ENCODE measurements at regions not wholly inside any gene's neighbourhood (a gene's known extent, or its start where the extent isn't known, plus 50 kb on each side); places are given as distances from the start of the nearest gene placed in this dataset.

- no peaks in the 10 kb centered on the region for H3K36me3 Mint-ChIP-seq (ENCODE audit: insufficient read depth, unreplicated experiment)
- H3K27me3 ChIP-seq (replicated peaks; ENCODE audit: control insufficient read depth, insufficient read depth, low read length): no peaks in the 10 kb centered on the region
- ChIA-PET CTCF (no interaction called here), POLR2A (no interaction called here)
- no peaks in the 10 kb centered on the region for H3K4me1 Mint-ChIP-seq (ENCODE audit: low read depth, unreplicated experiment)
- BruUV-seq (replicated peaks): no TSS peak
- intact Hi-C loops (cut with micrococcal nuclease; ENCODE audit: unreplicated experiment): no loop called here
- no peak overlapping the region for H3K27ac Mint-ChIP-seq (ENCODE audit: unreplicated experiment)
- no peak for DNase-seq
- no peaks in the 10 kb centered on the region for H3K36me3 ChIP-seq (ENCODE audit: control insufficient read depth, insufficient read depth, low read length)
- H3K9me3 ChIP-seq: no peaks in the 10 kb centered on the region
- H3K4me3 Mint-ChIP-seq (ENCODE audit: unreplicated experiment): no peak overlapping the region
- no peak for TF ChIP-seq CTCF (IDR thresholded peaks at IDR 0.05; ENCODE audit: insufficient read depth in 1 of 2, low read depth in 1 of 2, low read length in 1 of 2, severe bottlenecking in 1 of 2, unreplicated experiment in 1 of 2)
- H3K9me3 Mint-ChIP-seq (ENCODE audit: unreplicated experiment): no peaks in the 10 kb centered on the region
- no peak overlapping the region for H3K4me3 ChIP-seq (ENCODE audit: low read depth, low read length)
- H3K4me1 ChIP-seq: no peaks in the 10 kb centered on the region
- H3K27me3 Mint-ChIP-seq (ENCODE audit: insufficient read depth, unreplicated experiment): no peaks in the 10 kb centered on the region
Measured at GRCh38 chr18:1455605-1456004, 550.9 kb downstream of the ADCYAP1 start.

GRCh38 chr18:1458547-1458946, 553.9 kb downstream of the ADCYAP1 start:
- Mint-ChIP-seq H3K4me3 (ENCODE audit: unreplicated experiment) (no peak overlapping the region), H3K27me3 (ENCODE audit: insufficient read depth, unreplicated experiment) (no peaks in the 10 kb centered on the region), H3K27ac (ENCODE audit: unreplicated experiment) (no peak overlapping the region), H3K9me3 (ENCODE audit: unreplicated experiment) (no peaks in the 10 kb centered on the region), H3K36me3 (ENCODE audit: insufficient read depth, unreplicated experiment) (no peaks in the 10 kb centered on the region), H3K4me1 (ENCODE audit: low read depth, unreplicated experiment) (no peaks in the 10 kb centered on the region)
- intact Hi-C loops (cut with micrococcal nuclease; ENCODE audit: unreplicated experiment): no loop called here
- no peak for DNase-seq
- H3K4me1 ChIP-seq: no peaks in the 10 kb centered on the region
- ChIA-PET CTCF (no interaction called here), POLR2A (no interaction called here)
- BruUV-seq (replicated peaks): no TSS peak
- H3K4me3 ChIP-seq (ENCODE audit: low read depth, low read length): no peak overlapping the region
- no peaks in the 10 kb centered on the region for H3K27me3 ChIP-seq (replicated peaks; ENCODE audit: control insufficient read depth, insufficient read depth, low read length)
- no peak for TF ChIP-seq CTCF (IDR thresholded peaks at IDR 0.05; ENCODE audit: insufficient read depth in 1 of 2, low read depth in 1 of 2, low read length in 1 of 2, severe bottlenecking in 1 of 2, unreplicated experiment in 1 of 2)
- H3K9me3 ChIP-seq: no peaks in the 10 kb centered on the region
- no peaks in the 10 kb centered on the region for H3K36me3 ChIP-seq (ENCODE audit: control insufficient read depth, insufficient read depth, low read length)

- H3K9me3 ChIP-seq: no peaks in the 10 kb centered on the region
- H3K27ac Mint-ChIP-seq (ENCODE audit: unreplicated experiment): no peak overlapping the region
- no peaks in the 10 kb centered on the region for H3K27me3 ChIP-seq (replicated peaks; ENCODE audit: control insufficient read depth, insufficient read depth, low read length)
- no peak for DNase-seq
- H3K4me1 ChIP-seq: no peaks in the 10 kb centered on the region
- no peaks in the 10 kb centered on the region for H3K9me3 Mint-ChIP-seq (ENCODE audit: unreplicated experiment)
- no peaks in the 10 kb centered on the region for H3K36me3 ChIP-seq (ENCODE audit: control insufficient read depth, insufficient read depth, low read length)
- H3K4me3 Mint-ChIP-seq (ENCODE audit: unreplicated experiment): no peak overlapping the region
- no peaks in the 10 kb centered on the region for H3K27me3 Mint-ChIP-seq (ENCODE audit: insufficient read depth, unreplicated experiment)
- no peak overlapping the region for H3K4me3 ChIP-seq (ENCODE audit: low read depth, low read length)
- POLR2A ChIA-PET: no interaction called here
- H3K36me3 Mint-ChIP-seq (ENCODE audit: insufficient read depth, unreplicated experiment): no peaks in the 10 kb centered on the region
- CTCF ChIA-PET: no interaction called here
- BruUV-seq (replicated peaks): no TSS peak
- intact Hi-C loops (cut with micrococcal nuclease; ENCODE audit: unreplicated experiment): no loop called here
- no peak for TF ChIP-seq CTCF (IDR thresholded peaks at IDR 0.05; ENCODE audit: insufficient read depth in 1 of 2, low read depth in 1 of 2, low read length in 1 of 2, severe bottlenecking in 1 of 2, unreplicated experiment in 1 of 2)
- no peaks in the 10 kb centered on the region for H3K4me1 Mint-ChIP-seq (ENCODE audit: low read depth, unreplicated experiment)
Measured at GRCh38 chr18:1463981-1464380, 559.3 kb downstream of the ADCYAP1 start.

Measured in Caco-2 (cell line).